ENCODE measurements at regions not wholly inside any gene's neighbourhood (a gene's known extent, or its start where the extent isn't known, plus 50 kb on each side); places are given as distances from the start of the nearest gene placed in this dataset.
"Not testable (repeated sequence)": the region's sequence is repeated elsewhere in the genome, so short reads cannot be mapped to it uniquely, and the experiment has no call there.

- DNase-seq (ENCODE audit: low spot score), result no peak
These were observed 200.3 kb downstream of the SEC14L1 start for GRCh38 chr17:77341069-77341541.

- not testable (repeated sequence) for DNase-seq (ENCODE audit: low spot score)
These were observed 201.9 kb downstream of the SEC14L1 start for GRCh38 chr17:77342656-77342990.

- no peak for DNase-seq (ENCODE audit: low spot score)
These were observed 202.4 kb downstream of the SEC14L1 start for GRCh38 chr17:77343031-77343800.

GRCh38 chr17:77344038-77344437, 203.3 kb downstream of the SEC14L1 start:
- no peak for DNase-seq (ENCODE audit: low spot score)

- no peak for DNase-seq (ENCODE audit: low spot score)
These were observed 204.6 kb downstream of the SEC14L1 start for GRCh38 chr17:77345260-77345910.

- DNase-seq (ENCODE audit: low spot score), result no peak
These were observed 206.0 kb downstream of the SEC14L1 start for GRCh38 chr17:77346765-77347164.

- no peak for DNase-seq (ENCODE audit: low spot score)
These were observed 206.8 kb downstream of the SEC14L1 start for GRCh38 chr17:77347544-77347943.

GRCh38 chr17:77349976-77350830, 209.4 kb downstream of the SEC14L1 start:
- DNase-seq (ENCODE audit: low spot score), result no peak

- no peak for DNase-seq (ENCODE audit: low spot score)
These were observed 211.7 kb downstream of the SEC14L1 start for GRCh38 chr17:77352441-77352840.

GRCh38 chr17:77352996-77353395, 212.2 kb downstream of the SEC14L1 start:
- DNase-seq (ENCODE audit: low spot score), result no peak

GRCh38 chr17:77353684-77354419, 213.1 kb downstream of the SEC14L1 start:
- DNase-seq (ENCODE audit: low spot score), result no peak

GRCh38 chr17:77354420-77354669, 213.6 kb downstream of the SEC14L1 start:
- no peak for DNase-seq (ENCODE audit: low spot score)

- no peak for DNase-seq (ENCODE audit: low spot score)
These were observed 214.1 kb downstream of the SEC14L1 start for GRCh38 chr17:77354670-77355455.

GRCh38 chr17:77356109-77356689, 215.4 kb downstream of the SEC14L1 start:
- DNase-seq (ENCODE audit: low spot score), result no peak

GRCh38 chr17:77356690-77357201, 216.0 kb downstream of the SEC14L1 start:
- no peak for DNase-seq (ENCODE audit: low spot score)

GRCh38 chr17:77358801-77359200, 218.0 kb downstream of the SEC14L1 start:
- DNase-seq (ENCODE audit: low spot score), result no peak

- no peak for DNase-seq (ENCODE audit: low spot score)
These were observed 218.5 kb downstream of the SEC14L1 start for GRCh38 chr17:77359236-77359635.

- no peak for DNase-seq (ENCODE audit: low spot score)
These were observed 221.3 kb downstream of the SEC14L1 start for GRCh38 chr17:77361986-77362620.

GRCh38 chr17:77363821-77364361, 223.1 kb downstream of the SEC14L1 start:
- no peak for DNase-seq (ENCODE audit: low spot score)

- no peak for DNase-seq (ENCODE audit: low spot score)
These were observed 223.7 kb downstream of the SEC14L1 start for GRCh38 chr17:77364381-77364911.

All from SW480 (cell line).